OCI-LY1 (cell line): ENCODE measurements at regions not wholly inside any gene's neighbourhood (a gene's known extent, or its start where the extent isn't known, plus 50 kb on each side); places are given as distances from the start of the nearest gene placed in this dataset.

Experiments used
- EZH2 ChIP-seq: fragments of 200-600 bp; sonication (generic), shearing (Covaris generic); IDR thresholded peaks from 2 replicates; pipeline ENCODE4 v1.8.0; 2017; ENCODE audit warnings: borderline replicate concordance, mixed run types, mild to moderate bottlenecking, antibody characterized with exemption, low read length, moderate library complexity, mixed read lengths
- TF ChIP-seq, protein P1 (sequence below): fragments of 200-600 bp; sonication (generic), shearing (Covaris generic); IDR thresholded peaks from 2 replicates; pipeline ENCODE4 v1.5.1; 2017; ENCODE audit warnings: mild to moderate bottlenecking, antibody characterized with exemption, low read length, moderate library complexity, mixed read lengths

DNA sequence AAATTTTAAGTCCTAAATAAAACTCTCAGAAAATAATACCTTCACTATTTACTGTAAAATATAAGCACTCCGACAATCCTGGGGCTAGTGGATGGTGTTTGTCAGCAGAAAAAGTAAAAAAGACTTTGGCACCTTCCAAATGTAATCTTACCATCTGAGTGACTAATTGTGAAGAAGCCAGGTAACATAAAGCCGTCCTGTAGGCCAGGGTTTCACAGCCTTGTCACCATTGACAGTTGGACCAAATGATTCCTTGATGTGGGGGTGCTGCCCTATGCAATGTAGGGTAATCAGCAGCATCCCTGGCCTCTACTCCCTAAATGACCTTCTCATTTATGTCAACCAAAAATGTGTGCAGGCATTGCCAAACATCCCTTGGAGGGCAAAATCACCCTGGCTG is 87.2 kb downstream of the CAPZA3 start:
- TF ChIP-seq, protein P1, sequence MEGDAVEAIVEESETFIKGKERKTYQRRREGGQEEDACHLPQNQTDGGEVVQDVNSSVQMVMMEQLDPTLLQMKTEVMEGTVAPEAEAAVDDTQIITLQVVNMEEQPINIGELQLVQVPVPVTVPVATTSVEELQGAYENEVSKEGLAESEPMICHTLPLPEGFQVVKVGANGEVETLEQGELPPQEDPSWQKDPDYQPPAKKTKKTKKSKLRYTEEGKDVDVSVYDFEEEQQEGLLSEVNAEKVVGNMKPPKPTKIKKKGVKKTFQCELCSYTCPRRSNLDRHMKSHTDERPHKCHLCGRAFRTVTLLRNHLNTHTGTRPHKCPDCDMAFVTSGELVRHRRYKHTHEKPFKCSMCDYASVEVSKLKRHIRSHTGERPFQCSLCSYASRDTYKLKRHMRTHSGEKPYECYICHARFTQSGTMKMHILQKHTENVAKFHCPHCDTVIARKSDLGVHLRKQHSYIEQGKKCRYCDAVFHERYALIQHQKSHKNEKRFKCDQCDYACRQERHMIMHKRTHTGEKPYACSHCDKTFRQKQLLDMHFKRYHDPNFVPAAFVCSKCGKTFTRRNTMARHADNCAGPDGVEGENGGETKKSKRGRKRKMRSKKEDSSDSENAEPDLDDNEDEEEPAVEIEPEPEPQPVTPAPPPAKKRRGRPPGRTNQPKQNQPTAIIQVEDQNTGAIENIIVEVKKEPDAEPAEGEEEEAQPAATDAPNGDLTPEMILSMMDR: no peak
- TF ChIP-seq EZH2: no peak
